COLO829 (cell line): ENCODE measurements at regions not wholly inside any gene's neighbourhood (a gene's known extent, or its start where the extent isn't known, plus 50 kb on each side); places are given as distances from the start of the nearest gene placed in this dataset.
"Not testable (repeated sequence)": the region's sequence is repeated elsewhere in the genome, so short reads cannot be mapped to it uniquely, and the experiment has no call there.

Source experiments
- DNase-seq: peaks from one replicate; pipeline ENCODE4 v3.0.0; 2012; ENCODE audit warnings: low spot score

GRCh38 chr3:5813521-5813920, 626.0 kb downstream of the EDEM1 start:
- no peak for DNase-seq

- DNase-seq = no peak
These were observed 635.3 kb downstream of the EDEM1 start for GRCh38 chr3:5822843-5823242.

- DNase-seq = no peak
These were observed 639.0 kb downstream of the EDEM1 start for GRCh38 chr3:5826467-5826866.

- no peak for DNase-seq
These were observed 640.7 kb downstream of the EDEM1 start for GRCh38 chr3:5828251-5828650.

- no peak for DNase-seq
These were observed 652.5 kb downstream of the EDEM1 start for GRCh38 chr3:5840056-5840455.

DNA sequence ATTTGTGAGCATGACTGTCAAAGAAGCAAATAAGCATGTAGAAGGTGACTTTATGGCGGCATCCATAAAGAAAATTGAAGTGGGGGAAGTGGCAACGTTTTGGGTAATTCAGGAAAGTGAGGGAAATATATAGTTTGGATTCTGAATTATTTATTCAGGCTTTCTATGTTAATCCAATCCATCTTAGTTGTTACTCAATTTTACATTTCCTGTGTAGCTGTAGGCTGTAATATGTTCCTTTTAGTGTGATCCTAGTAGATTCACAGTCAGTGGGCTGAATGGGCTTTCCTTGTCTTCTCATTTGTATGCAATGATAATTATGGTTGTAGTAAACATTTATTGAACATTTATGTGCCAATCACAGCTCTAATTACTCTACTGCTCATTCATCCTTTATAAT, 654.1 kb downstream of the EDEM1 start:
- no peak for DNase-seq

DNA sequence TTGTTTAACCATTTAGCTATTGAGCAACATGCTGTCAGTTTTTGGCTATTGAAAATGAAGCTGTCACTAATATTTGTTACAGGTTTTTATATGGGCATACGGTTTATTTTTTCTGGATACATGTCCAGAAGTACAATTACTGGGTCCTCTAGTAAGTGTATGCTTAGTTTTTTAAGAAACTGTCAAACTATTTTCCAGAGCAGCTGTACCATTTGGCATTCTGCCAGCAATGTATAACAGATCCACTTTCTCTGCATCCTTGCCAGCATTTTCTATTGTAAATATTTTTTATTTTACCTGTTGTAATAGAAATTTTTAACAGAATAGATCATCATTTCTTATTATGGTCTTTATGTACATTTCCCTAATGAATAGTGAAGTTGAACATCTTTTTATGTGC, 658.8 kb downstream of the EDEM1 start:
- DNase-seq = no peak

- DNase-seq = no peak
These were observed 673.6 kb downstream of the EDEM1 start for GRCh38 chr3:5861151-5861550.

- DNase-seq = no peak
These were observed 687.4 kb downstream of the EDEM1 start for GRCh38 chr3:5874931-5875341.

DNA sequence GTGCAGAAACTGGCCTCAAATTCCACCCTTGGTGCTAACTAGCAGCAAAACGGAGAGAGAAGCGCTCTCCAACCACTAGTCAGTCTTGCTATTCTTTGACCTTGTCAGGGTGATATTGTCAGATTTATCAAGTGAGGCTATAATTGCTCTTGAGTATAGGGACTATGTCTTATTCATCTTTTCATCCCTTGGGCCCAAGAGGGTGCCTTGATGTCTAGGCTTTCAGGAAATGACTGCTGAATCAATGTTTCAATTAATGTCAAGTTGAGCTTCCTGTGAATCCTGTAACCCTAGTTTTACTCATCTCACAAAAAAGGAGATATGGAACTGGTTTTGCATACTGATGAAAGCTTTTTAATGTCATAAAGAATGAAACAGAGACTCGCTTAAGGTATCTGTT, 701.3 kb downstream of the EDEM1 start:
- DNase-seq = no peak

GRCh38 chr3:5889374-5889773, 701.9 kb downstream of the EDEM1 start:
- DNase-seq = no peak

- DNase-seq = no peak
These were observed 704.2 kb downstream of the EDEM1 start for GRCh38 chr3:5891711-5892110.

- DNase-seq = no peak
These were observed 710.6 kb downstream of the EDEM1 start for GRCh38 chr3:5898106-5898505.

GRCh38 chr3:5899014-5899761, 711.7 kb downstream of the EDEM1 start:
- no peak for DNase-seq

DNA sequence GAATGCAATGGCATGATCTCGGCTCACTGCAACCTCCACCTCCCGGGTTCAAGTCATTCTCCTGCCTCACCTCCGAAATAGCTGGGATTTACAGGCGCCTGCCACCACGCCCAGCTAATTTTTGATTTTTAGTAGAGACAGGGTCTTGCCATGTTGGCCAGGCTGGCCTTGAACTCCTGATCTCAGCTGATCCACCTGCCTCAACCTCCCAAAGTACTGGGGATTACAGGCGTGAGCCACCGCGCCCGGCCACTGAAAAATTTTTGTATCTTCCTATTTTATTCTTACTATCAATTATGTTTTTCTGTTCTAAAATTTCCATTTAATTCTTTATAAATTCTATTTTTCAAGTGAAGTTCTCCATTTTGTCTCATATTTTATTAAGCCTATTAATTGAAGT, 730.4 kb downstream of the EDEM1 start:
- no peak for DNase-seq

DNA sequence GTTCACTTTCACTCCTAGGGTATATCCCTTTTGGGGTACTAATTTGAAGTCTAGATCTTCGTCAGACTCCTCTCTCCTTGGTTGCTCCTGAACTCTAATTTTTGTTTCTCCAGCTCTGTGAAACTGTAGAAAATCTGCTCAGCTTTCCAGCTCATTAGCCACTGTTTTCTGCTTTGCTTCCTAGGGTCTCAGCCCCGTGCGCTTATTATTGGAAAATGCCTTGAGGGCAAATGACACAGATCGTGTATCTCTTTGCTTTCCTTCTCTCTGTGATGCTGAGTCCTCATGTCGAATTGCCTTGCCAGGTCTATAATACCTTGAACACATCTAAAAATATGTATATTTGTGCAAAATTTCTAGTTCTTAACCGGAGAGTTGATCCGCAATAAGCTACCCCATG, 731.1 kb downstream of the EDEM1 start:
- DNase-seq = no peak

DNA sequence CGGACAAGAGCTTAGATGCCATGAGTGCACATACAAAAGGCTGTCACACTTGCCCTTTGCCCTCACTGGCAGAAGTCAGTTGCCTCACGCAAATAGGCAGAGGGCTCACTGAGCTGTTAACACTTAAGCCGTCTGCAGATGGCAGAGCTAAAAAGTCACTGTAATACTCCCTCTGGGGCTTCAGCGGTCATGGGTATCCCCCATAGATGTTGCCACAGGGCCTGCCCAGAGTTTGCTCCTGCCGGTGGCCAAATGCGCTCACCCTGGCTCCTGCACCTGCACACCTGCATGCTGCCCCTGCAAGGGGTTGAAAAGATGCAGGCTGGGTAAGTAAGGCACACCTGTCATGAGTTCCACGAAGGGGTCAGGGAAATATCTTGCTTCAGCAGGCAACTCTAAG, 741.5 kb downstream of the EDEM1 start:
- no peak for DNase-seq

GRCh38 chr3:5944061-5944460, 756.6 kb downstream of the EDEM1 start:
- not testable (repeated sequence) for DNase-seq

GRCh38 chr3:5948084-5948483, 760.6 kb downstream of the EDEM1 start:
- no peak for DNase-seq

DNA sequence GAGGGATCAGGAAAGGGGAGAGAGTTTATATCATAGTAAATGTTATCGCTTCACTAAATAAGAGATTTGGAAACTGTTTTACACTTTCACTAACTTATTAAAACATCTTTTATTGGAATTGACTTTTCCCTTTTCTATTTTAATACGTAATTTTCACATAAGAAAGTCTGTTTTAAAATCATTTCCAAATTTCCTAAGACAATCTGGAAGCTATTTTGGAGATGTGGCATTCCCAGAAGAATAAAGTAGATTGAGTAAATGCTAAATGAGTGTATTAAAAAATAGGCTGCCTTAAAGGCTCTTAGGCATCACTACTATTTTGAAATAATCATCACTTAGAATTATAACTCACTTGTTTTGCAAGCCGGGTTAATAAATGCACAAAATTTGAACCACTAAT, 763.5 kb downstream of the EDEM1 start:
- DNase-seq = no peak

- DNase-seq = no peak
These were observed 785.1 kb downstream of the EDEM1 start for GRCh38 chr3:5972586-5972985.

DNA sequence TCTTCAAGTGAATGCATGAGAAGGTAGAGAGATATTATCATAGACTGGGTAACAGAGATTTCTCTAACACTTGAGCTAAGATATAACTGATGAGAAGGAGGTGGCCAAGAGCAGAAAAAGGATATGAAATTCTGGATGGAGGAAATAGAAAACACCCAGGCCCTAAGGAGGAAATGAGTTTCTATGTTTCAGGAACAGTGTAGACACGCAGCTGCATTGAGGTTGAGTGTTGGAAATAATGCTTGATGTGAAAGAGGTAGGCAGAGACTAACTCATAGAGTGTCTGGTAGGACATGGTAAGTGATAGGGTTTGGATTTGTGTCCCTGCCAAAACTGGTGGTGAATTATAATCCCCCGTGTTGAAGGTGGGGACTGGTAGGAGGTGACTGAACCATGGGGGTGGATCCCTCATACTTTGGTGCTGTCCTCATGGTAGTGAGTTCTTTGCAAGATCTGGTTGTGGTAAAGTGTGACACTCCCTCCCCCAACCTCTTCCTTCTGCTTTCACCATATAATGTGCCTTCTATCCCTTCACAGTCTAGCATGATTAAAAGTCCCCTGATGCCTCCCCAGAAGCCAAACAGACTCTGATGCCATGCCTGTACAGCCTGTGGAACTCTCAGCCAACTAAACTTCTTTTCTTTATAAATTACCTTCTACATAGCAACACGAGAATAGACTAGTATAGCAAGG, 787.3 kb downstream of the EDEM1 start:
- DNase-seq = no peak

GRCh38 chr3:5977331-5977730, 789.8 kb downstream of the EDEM1 start:
- DNase-seq = no peak

GRCh38 chr3:5980475-5980874, 793.0 kb downstream of the EDEM1 start:
- no peak for DNase-seq
